ENCODE measurements at regions not wholly inside any gene's neighbourhood (a gene's known extent, or its start where the extent isn't known, plus 50 kb on each side); places are given as distances from the start of the nearest gene placed in this dataset.

- no peak for TF ChIP-seq EZH2 (IDR thresholded peaks at IDR 0.05; ENCODE audit: low read length, missing control alignments)
- TF ChIP-seq CTCF (conservative IDR thresholded peaks at IDR 0.05 in 1 of 2, IDR thresholded peaks at IDR 0.05 in 1 of 2; ENCODE audit: low read depth in 1 of 2, low read length in 2 of 2) = no peak
- H4K20me1 ChIP-seq (ENCODE audit: control insufficient read depth, extremely low read depth, insufficient read depth, low read length) = no peaks in the 10 kb centered on the region
- no peak for DNase-seq (ENCODE audit: low read depth in 2 of 2)
- no peaks in the 10 kb centered on the region for H3K79me2 ChIP-seq (ENCODE audit: control insufficient read depth, insufficient read depth, low read length)
- H3K9me3 ChIP-seq (ENCODE audit: control insufficient read depth, insufficient read depth, low read depth, low read length) = no peaks in the 10 kb centered on the region
- H3K4me3 ChIP-seq (replicated peaks in 1 of 4; ENCODE audit: control extremely low read depth in 1 of 4, insufficient read depth in 1 of 4, low read depth in 3 of 4, low read length in 4 of 4) = no peak overlapping the region
- no peaks in the 10 kb centered on the region for H3K27me3 ChIP-seq (ENCODE audit: control insufficient read depth, insufficient read depth, low read length)
- H3K9ac ChIP-seq (ENCODE audit: insufficient read depth, low read length) = no peak overlapping the region
- no peak overlapping the region for H3K27ac ChIP-seq (ENCODE audit: insufficient read depth, low read length)
- no peaks in the 10 kb centered on the region for H3K36me3 ChIP-seq (ENCODE audit: control insufficient read depth, insufficient read depth, low read length)
- no peak overlapping the region for H2AFZ ChIP-seq (ENCODE audit: low read length)
- H3K4me2 ChIP-seq (ENCODE audit: extremely low read depth, insufficient read depth, low read length) = no peak overlapping the region
- H3K4me1 ChIP-seq (ENCODE audit: control insufficient read depth, extremely low read depth, insufficient read depth, low read length) = no peaks in the 10 kb centered on the region
These were observed 205.2 kb downstream of the SCG2 start for GRCh38 chr2:223396993-223397392.

GRCh38 chr2:223399357-223399957 lies 202.7 kb downstream of the SCG2 start:
- no peak for TF ChIP-seq EZH2 (IDR thresholded peaks at IDR 0.05; ENCODE audit: low read length, missing control alignments)
- no peak for TF ChIP-seq CTCF (conservative IDR thresholded peaks at IDR 0.05 in 1 of 2, IDR thresholded peaks at IDR 0.05 in 1 of 2; ENCODE audit: low read depth in 1 of 2, low read length in 2 of 2)
- DNase-seq (ENCODE audit: low read depth in 2 of 2) = no peak
- H3K9me3 ChIP-seq (ENCODE audit: control insufficient read depth, insufficient read depth, low read depth, low read length) = no peaks in the 10 kb centered on the region
- H3K9ac ChIP-seq (ENCODE audit: insufficient read depth, low read length) = no peak overlapping the region
- H4K20me1 ChIP-seq (ENCODE audit: control insufficient read depth, extremely low read depth, insufficient read depth, low read length) = no peaks in the 10 kb centered on the region
- H3K27ac ChIP-seq (ENCODE audit: insufficient read depth, low read length) = no peak overlapping the region
- no peak overlapping the region for H2AFZ ChIP-seq (ENCODE audit: low read length)
- H3K4me2 ChIP-seq (ENCODE audit: extremely low read depth, insufficient read depth, low read length) = no peak overlapping the region
- no peaks in the 10 kb centered on the region for H3K36me3 ChIP-seq (ENCODE audit: control insufficient read depth, insufficient read depth, low read length)
- H3K4me3 ChIP-seq (replicated peaks in 1 of 4; ENCODE audit: control extremely low read depth in 1 of 4, insufficient read depth in 1 of 4, low read depth in 3 of 4, low read length in 4 of 4) = no peak overlapping the region
- no peaks in the 10 kb centered on the region for H3K79me2 ChIP-seq (ENCODE audit: control insufficient read depth, insufficient read depth, low read length)
- no peaks in the 10 kb centered on the region for H3K27me3 ChIP-seq (ENCODE audit: control insufficient read depth, insufficient read depth, low read length)
- H3K4me1 ChIP-seq (ENCODE audit: control insufficient read depth, extremely low read depth, insufficient read depth, low read length) = no peaks in the 10 kb centered on the region

GRCh38 chr2:223404616-223405015 lies 197.5 kb downstream of the SCG2 start:
- Histone ChIP-seq H3K4me3 (replicated peaks in 1 of 4; ENCODE audit: control extremely low read depth in 1 of 4, insufficient read depth in 1 of 4, low read depth in 3 of 4, low read length in 4 of 4) (no peak overlapping the region), H3K36me3 (ENCODE audit: control insufficient read depth, insufficient read depth, low read length) (no peaks in the 10 kb centered on the region), H3K27ac (ENCODE audit: insufficient read depth, low read length) (no peak overlapping the region), H4K20me1 (ENCODE audit: control insufficient read depth, extremely low read depth, insufficient read depth, low read length) (no peaks in the 10 kb centered on the region), H3K4me2 (ENCODE audit: extremely low read depth, insufficient read depth, low read length) (no peak overlapping the region), H3K79me2 (ENCODE audit: control insufficient read depth, insufficient read depth, low read length) (no peaks in the 10 kb centered on the region), H3K27me3 (ENCODE audit: control insufficient read depth, insufficient read depth, low read length) (no peaks in the 10 kb centered on the region), H3K9ac (ENCODE audit: insufficient read depth, low read length) (no peak overlapping the region), H3K4me1 (ENCODE audit: control insufficient read depth, extremely low read depth, insufficient read depth, low read length) (no peaks in the 10 kb centered on the region), H2AFZ (ENCODE audit: low read length) (no peak overlapping the region), H3K9me3 (ENCODE audit: control insufficient read depth, insufficient read depth, low read depth, low read length) (no peaks in the 10 kb centered on the region)
- no peak for DNase-seq (ENCODE audit: low read depth in 2 of 2)
- TF ChIP-seq CTCF (conservative IDR thresholded peaks at IDR 0.05 in 1 of 2, IDR thresholded peaks at IDR 0.05 in 1 of 2; ENCODE audit: low read depth in 1 of 2, low read length in 2 of 2) (no peak), EZH2 (IDR thresholded peaks at IDR 0.05; ENCODE audit: low read length, missing control alignments) (no peak)

All from fibroblast of lung (primary cell).